ENCODE measurements at regions not wholly inside any gene's neighbourhood (a gene's known extent, or its start where the extent isn't known, plus 50 kb on each side); places are given as distances from the start of the nearest gene placed in this dataset.

DNA sequence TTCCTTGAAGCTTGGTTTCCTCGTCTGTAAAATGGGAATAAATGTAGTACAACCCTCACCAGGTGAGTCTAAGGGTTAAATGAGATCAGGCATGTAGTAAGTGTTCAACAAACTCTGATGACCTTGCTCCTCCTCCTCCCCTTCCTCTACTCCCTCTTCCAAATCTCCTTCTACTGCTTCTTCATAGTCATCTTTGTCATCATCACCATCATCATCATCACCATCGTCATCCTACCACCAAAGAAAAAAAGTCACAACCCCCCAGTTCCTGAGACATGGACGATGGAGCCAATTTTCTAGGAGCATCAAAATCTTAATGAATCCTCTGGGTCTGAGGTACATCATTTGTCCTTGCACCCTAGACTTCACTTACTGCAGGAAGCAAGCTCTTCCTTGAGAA lies 240.0 kb downstream of the ANKRD60 start:
- TF ChIP-seq, protein P1, sequence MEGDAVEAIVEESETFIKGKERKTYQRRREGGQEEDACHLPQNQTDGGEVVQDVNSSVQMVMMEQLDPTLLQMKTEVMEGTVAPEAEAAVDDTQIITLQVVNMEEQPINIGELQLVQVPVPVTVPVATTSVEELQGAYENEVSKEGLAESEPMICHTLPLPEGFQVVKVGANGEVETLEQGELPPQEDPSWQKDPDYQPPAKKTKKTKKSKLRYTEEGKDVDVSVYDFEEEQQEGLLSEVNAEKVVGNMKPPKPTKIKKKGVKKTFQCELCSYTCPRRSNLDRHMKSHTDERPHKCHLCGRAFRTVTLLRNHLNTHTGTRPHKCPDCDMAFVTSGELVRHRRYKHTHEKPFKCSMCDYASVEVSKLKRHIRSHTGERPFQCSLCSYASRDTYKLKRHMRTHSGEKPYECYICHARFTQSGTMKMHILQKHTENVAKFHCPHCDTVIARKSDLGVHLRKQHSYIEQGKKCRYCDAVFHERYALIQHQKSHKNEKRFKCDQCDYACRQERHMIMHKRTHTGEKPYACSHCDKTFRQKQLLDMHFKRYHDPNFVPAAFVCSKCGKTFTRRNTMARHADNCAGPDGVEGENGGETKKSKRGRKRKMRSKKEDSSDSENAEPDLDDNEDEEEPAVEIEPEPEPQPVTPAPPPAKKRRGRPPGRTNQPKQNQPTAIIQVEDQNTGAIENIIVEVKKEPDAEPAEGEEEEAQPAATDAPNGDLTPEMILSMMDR (conservative IDR thresholded peaks at IDR 0.05; ENCODE audit: low read depth, low read length) = no peak
- no peak for TF ChIP-seq EZH2 (IDR thresholded peaks at IDR 0.05; ENCODE audit: borderline replicate concordance, low read depth, low read length, poor library complexity, severe bottlenecking)
